HEK293 (cell line): ENCODE measurements at regions not wholly inside any gene's neighbourhood (a gene's known extent, or its start where the extent isn't known, plus 50 kb on each side); places are given as distances from the start of the nearest gene placed in this dataset.

ENCODE experiments used
- GLI4 ChIP-seq: fragments of 450-650 bp; formaldehyde crosslinking; IDR thresholded peaks from 2 replicates; pipeline ENCODE4 v1.5.1; 2016; ENCODE audit warnings: missing biosample characterization, missing genetic modification characterization
- HOXD13 ChIP-seq: sonication (generic); formaldehyde crosslinking; IDR thresholded peaks from 2 replicates; pipeline ENCODE4 v1.8.0; 2022; ENCODE audit warnings: missing genetic modification reagents, borderline replicate concordance
- IKZF3 ChIP-seq: fragments of 450-650 bp; IDR thresholded peaks from 2 replicates; pipeline ENCODE4 v1.5.0; 2018; ENCODE audit warnings: missing biosample characterization, mild to moderate bottlenecking, missing genetic modification characterization, moderate library complexity
- KLF1 ChIP-seq: fragments of 450-650 bp; formaldehyde crosslinking; IDR thresholded peaks from 2 replicates; pipeline ENCODE4 v1.5.1; 2016; ENCODE audit warnings: missing biosample characterization, missing genetic modification characterization
- KLF16 ChIP-seq: fragments of 450-650 bp; formaldehyde crosslinking; IDR thresholded peaks from 2 replicates; pipeline ENCODE4 v1.5.1; 2017; ENCODE audit warnings: missing biosample characterization, missing genetic modification characterization
- MZF1 ChIP-seq: fragments of 450-650 bp; formaldehyde crosslinking; IDR thresholded peaks from 2 replicates; pipeline ENCODE4 v1.5.1; 2017; ENCODE audit warnings: missing biosample characterization, missing genetic modification characterization, borderline replicate concordance
- ZNF10 ChIP-seq: fragments of 450-650 bp; formaldehyde crosslinking; IDR thresholded peaks from 2 replicates; pipeline ENCODE4 v1.5.1; 2017; ENCODE audit warnings: missing biosample characterization, missing genetic modification characterization
- ZNF121 ChIP-seq: fragments of 450-650 bp; formaldehyde crosslinking; IDR thresholded peaks from 2 replicates; pipeline ENCODE4 v1.5.1; 2016; ENCODE audit warnings: missing biosample characterization, missing genetic modification characterization
- ZNF223 ChIP-seq: fragments of 450-650 bp; formaldehyde crosslinking; IDR thresholded peaks from 2 replicates; pipeline ENCODE4 v1.5.1; 2016; ENCODE audit warnings: missing biosample characterization, missing genetic modification characterization
- ZNF23 ChIP-seq: fragments of 450-650 bp; formaldehyde crosslinking; IDR thresholded peaks from 2 replicates; pipeline ENCODE4 v1.5.1; 2016; ENCODE audit warnings: missing biosample characterization, missing genetic modification characterization, borderline replicate concordance
- ZNF473 ChIP-seq: fragments of 450-650 bp; formaldehyde crosslinking; IDR thresholded peaks from 2 replicates; pipeline ENCODE4 v1.5.1; 2017; ENCODE audit warnings: missing biosample characterization, missing genetic modification characterization
- ZNF544 ChIP-seq: fragments of 450-650 bp; formaldehyde crosslinking; IDR thresholded peaks from 2 replicates; pipeline ENCODE4 v1.5.0; 2017; ENCODE audit warnings: missing biosample characterization, missing genetic modification characterization
- ZNF610 ChIP-seq: fragments of 450-650 bp; formaldehyde crosslinking; IDR thresholded peaks from 2 replicates; pipeline ENCODE4 v1.5.1; 2016; ENCODE audit warnings: missing biosample characterization, missing genetic modification characterization, borderline replicate concordance
- ZNF623 ChIP-seq: fragments of 450-650 bp; formaldehyde crosslinking; IDR thresholded peaks from 2 replicates; pipeline ENCODE4 v1.5.1; 2016; ENCODE audit warnings: missing biosample characterization, missing genetic modification characterization
- ZNF629 ChIP-seq: fragments of 450-650 bp; formaldehyde crosslinking; IDR thresholded peaks from 2 replicates; pipeline ENCODE4 v1.5.1; 2017; ENCODE audit warnings: missing biosample characterization, missing genetic modification characterization
- ZNF670 ChIP-seq: fragments of 450-650 bp; formaldehyde crosslinking; IDR thresholded peaks from 2 replicates; pipeline ENCODE4 v1.5.1; 2016; ENCODE audit warnings: missing biosample characterization, missing genetic modification characterization, low read depth
- ZNF768 ChIP-seq: fragments of 450-650 bp; formaldehyde crosslinking; IDR thresholded peaks from 2 replicates; pipeline ENCODE4 v1.5.1; 2018; ENCODE audit warnings: missing biosample characterization, mild to moderate bottlenecking, missing genetic modification characterization
- ZSCAN16 ChIP-seq: fragments of 450-650 bp; formaldehyde crosslinking; IDR thresholded peaks from 2 replicates; pipeline ENCODE4 v1.5.1; 2016; ENCODE audit warnings: missing biosample characterization, missing genetic modification characterization
- ZSCAN30 ChIP-seq: fragments of 450-650 bp; IDR thresholded peaks from 2 replicates; pipeline ENCODE4 v1.5.1; 2018; ENCODE audit warnings: missing biosample characterization, mild to moderate bottlenecking, missing genetic modification characterization, moderate library complexity
- TF ChIP-seq, protein P1 (sequence below): fragments of 450-650 bp; formaldehyde crosslinking; IDR thresholded peaks from 2 replicates; pipeline ENCODE4; 2016; ENCODE audit warnings: missing biosample characterization, missing genetic modification characterization
- TF ChIP-seq, protein P2 (sequence below): fragments of 450-650 bp; formaldehyde crosslinking; IDR thresholded peaks from 2 replicates; pipeline ENCODE4 v1.5.1; 2016; ENCODE audit warnings: missing biosample characterization, missing genetic modification characterization
- TF ChIP-seq, protein P3 (sequence below): fragments of 450-650 bp; formaldehyde crosslinking; IDR thresholded peaks from 2 replicates; pipeline ENCODE4 v1.5.1; 2016; ENCODE audit warnings: missing biosample characterization, missing genetic modification characterization, low read depth
- TF ChIP-seq, protein P4 (sequence below): fragments of 450-650 bp; IDR thresholded peaks from 2 replicates; pipeline ENCODE4 v1.5.1; 2018; ENCODE audit warnings: missing biosample characterization, missing genetic modification characterization
- TF ChIP-seq, protein P5 (sequence below): fragments of 450-650 bp; formaldehyde crosslinking; IDR thresholded peaks from 2 replicates; pipeline ENCODE4 v1.5.1; 2016; ENCODE audit warnings: missing biosample characterization, missing genetic modification characterization
- TF ChIP-seq, protein P6 (sequence below): fragments of 450-650 bp; formaldehyde crosslinking; IDR thresholded peaks from 2 replicates; pipeline ENCODE4 v1.5.1; 2017; ENCODE audit warnings: missing biosample characterization, missing genetic modification characterization
- TF ChIP-seq, protein P7 (sequence below): fragments of 450-650 bp; formaldehyde crosslinking; IDR thresholded peaks from 2 replicates; pipeline ENCODE4 v1.5.1; 2016; ENCODE audit warnings: missing biosample characterization, missing genetic modification characterization

DNA sequence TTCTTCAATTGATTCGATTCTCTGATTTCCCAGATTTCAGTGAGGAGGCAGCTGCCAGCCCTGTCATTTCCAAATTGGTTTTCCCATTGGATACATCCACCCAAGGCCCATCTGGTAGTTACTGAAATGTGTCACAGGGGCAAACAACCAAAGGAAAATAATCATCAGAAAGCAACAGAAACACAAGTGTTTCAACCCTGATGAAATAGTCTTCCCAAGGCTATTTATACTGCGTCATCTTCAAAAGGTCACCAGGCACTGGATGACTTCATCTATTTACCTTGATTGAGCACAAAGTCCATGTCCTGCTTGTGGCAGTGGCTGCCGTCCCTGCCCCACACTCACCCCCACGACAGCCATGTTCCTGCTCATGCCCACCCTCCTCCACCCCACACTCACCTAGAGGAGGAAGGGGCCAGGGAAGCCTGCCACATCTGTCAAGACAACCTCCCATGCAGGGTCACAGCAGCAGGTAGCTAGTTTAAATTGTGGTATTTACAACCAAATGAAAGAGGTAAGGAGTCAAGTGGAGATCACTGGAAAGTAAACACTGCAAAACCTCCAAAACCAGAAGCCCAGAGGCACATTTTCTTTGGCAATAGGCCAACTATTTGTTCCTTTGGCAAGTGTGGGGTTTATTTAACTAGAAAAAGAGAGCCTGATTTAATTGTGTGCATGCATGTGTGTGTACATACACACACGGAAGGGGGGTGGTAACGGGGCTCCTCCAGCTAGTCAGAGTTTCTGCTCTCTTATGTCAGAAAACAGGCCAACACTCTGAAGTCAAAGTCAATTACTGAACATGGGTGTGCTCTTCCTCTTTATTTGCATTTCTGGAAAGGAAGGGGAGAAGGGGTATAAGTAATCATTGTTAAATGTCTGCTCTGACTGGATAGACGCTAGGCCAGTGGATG lies 49.5 kb upstream of the RAB4A start (continued):
- TF ChIP-seq, protein P1, sequence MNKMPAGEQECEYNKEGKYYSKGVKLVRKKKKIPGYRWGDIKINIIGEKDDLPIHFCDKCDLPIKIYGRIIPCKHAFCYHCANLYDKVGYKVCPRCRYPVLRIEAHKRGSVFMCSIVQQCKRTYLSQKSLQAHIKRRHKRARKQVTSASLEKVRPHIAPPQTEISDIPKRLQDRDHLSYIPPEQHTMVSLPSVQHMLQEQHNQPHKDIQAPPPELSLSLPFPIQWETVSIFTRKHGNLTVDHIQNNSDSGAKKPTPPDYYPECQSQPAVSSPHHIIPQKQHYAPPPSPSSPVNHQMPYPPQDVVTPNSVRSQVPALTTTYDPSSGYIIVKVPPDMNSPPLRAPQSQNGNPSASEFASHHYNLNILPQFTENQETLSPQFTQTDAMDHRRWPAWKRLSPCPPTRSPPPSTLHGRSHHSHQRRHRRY (tag by site-specific recombination), result 0 out of 2 replicates have a peak, but pooled peaks have one; percentile 81
- peak; percentile 98; the same call in 1 of the 2 replicates for TF ChIP-seq ZNF473
- TF ChIP-seq GLI4 (tag by site-specific recombination), result 0 out of 2 replicates have a peak, but pooled peaks have one; percentile 41
- TF ChIP-seq ZSCAN30 (tag by site-specific recombination), result peak; percentile 99
- peak; percentile 79; the same call in 1 of the 2 replicates for TF ChIP-seq ZNF121 (tag by site-specific recombination)
- TF ChIP-seq, protein P2, sequence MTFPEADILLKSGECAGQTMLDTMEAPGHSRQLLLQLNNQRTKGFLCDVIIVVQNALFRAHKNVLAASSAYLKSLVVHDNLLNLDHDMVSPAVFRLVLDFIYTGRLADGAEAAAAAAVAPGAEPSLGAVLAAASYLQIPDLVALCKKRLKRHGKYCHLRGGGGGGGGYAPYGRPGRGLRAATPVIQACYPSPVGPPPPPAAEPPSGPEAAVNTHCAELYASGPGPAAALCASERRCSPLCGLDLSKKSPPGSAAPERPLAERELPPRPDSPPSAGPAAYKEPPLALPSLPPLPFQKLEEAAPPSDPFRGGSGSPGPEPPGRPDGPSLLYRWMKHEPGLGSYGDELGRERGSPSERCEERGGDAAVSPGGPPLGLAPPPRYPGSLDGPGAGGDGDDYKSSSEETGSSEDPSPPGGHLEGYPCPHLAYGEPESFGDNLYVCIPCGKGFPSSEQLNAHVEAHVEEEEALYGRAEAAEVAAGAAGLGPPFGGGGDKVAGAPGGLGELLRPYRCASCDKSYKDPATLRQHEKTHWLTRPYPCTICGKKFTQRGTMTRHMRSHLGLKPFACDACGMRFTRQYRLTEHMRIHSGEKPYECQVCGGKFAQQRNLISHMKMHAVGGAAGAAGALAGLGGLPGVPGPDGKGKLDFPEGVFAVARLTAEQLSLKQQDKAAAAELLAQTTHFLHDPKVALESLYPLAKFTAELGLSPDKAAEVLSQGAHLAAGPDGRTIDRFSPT, result peak; percentile 99
- TF ChIP-seq, protein P3, sequence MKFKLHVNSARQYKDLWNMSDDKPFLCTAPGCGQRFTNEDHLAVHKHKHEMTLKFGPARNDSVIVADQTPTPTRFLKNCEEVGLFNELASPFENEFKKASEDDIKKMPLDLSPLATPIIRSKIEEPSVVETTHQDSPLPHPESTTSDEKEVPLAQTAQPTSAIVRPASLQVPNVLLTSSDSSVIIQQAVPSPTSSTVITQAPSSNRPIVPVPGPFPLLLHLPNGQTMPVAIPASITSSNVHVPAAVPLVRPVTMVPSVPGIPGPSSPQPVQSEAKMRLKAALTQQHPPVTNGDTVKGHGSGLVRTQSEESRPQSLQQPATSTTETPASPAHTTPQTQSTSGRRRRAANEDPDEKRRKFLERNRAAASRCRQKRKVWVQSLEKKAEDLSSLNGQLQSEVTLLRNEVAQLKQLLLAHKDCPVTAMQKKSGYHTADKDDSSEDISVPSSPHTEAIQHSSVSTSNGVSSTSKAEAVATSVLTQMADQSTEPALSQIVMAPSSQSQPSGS, result 0 out of 2 replicates have a peak, but pooled peaks have one; percentile 99
- no peak; the same call in 1 of the 2 replicates for TF ChIP-seq ZNF10
- peak; percentile 92; the same call in 1 of the 2 replicates for TF ChIP-seq KLF16 (tag by site-specific recombination)
- peak; percentile 87; the same call in 1 of the 2 replicates for TF ChIP-seq HOXD13
- no peak for TF ChIP-seq ZNF23
- TF ChIP-seq, protein P4, sequence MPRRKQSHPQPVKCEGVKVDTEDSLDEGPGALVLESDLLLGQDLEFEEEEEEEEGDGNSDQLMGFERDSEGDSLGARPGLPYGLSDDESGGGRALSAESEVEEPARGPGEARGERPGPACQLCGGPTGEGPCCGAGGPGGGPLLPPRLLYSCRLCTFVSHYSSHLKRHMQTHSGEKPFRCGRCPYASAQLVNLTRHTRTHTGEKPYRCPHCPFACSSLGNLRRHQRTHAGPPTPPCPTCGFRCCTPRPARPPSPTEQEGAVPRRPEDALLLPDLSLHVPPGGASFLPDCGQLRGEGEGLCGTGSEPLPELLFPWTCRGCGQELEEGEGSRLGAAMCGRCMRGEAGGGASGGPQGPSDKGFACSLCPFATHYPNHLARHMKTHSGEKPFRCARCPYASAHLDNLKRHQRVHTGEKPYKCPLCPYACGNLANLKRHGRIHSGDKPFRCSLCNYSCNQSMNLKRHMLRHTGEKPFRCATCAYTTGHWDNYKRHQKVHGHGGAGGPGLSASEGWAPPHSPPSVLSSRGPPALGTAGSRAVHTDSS, result no peak; the same call in 1 of the 2 replicates
- TF ChIP-seq KLF1, result no peak; the same call in 1 of the 2 replicates
- no peak; the same call in 1 of the 2 replicates for TF ChIP-seq ZNF623
- no peak for TF ChIP-seq ZNF223 (tag by site-specific recombination)
- no peak; the same call in none of the 2 replicates for TF ChIP-seq ZNF544 (tag by site-specific recombination)
- peak; percentile 99 for TF ChIP-seq IKZF3 (tag by site-specific recombination)
- peak; percentile 96; the same call in 1 of the 2 replicates for TF ChIP-seq MZF1 (tag by site-specific recombination)
- no peak; the same call in 1 of the 2 replicates for TF ChIP-seq ZSCAN16 (tag by site-specific recombination)
- TF ChIP-seq, protein P5, sequence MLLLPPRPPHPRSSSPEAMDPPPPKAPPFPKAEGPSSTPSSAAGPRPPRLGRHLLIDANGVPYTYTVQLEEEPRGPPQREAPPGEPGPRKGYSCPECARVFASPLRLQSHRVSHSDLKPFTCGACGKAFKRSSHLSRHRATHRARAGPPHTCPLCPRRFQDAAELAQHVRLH (tag by site-specific recombination), result no peak; the same call in none of the 2 replicates
- TF ChIP-seq ZNF610 (tag by site-specific recombination), result peak; percentile 92
- TF ChIP-seq ZNF670 (tag by site-specific recombination), result no peak
- TF ChIP-seq, protein P6, sequence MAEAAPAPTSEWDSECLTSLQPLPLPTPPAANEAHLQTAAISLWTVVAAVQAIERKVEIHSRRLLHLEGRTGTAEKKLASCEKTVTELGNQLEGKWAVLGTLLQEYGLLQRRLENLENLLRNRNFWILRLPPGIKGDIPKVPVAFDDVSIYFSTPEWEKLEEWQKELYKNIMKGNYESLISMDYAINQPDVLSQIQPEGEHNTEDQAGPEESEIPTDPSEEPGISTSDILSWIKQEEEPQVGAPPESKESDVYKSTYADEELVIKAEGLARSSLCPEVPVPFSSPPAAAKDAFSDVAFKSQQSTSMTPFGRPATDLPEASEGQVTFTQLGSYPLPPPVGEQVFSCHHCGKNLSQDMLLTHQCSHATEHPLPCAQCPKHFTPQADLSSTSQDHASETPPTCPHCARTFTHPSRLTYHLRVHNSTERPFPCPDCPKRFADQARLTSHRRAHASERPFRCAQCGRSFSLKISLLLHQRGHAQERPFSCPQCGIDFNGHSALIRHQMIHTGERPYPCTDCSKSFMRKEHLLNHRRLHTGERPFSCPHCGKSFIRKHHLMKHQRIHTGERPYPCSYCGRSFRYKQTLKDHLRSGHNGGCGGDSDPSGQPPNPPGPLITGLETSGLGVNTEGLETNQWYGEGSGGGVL (tag by site-specific recombination), result peak; percentile 96
- TF ChIP-seq ZNF768 (tag by site-specific recombination), result no peak
- TF ChIP-seq, protein P7, sequence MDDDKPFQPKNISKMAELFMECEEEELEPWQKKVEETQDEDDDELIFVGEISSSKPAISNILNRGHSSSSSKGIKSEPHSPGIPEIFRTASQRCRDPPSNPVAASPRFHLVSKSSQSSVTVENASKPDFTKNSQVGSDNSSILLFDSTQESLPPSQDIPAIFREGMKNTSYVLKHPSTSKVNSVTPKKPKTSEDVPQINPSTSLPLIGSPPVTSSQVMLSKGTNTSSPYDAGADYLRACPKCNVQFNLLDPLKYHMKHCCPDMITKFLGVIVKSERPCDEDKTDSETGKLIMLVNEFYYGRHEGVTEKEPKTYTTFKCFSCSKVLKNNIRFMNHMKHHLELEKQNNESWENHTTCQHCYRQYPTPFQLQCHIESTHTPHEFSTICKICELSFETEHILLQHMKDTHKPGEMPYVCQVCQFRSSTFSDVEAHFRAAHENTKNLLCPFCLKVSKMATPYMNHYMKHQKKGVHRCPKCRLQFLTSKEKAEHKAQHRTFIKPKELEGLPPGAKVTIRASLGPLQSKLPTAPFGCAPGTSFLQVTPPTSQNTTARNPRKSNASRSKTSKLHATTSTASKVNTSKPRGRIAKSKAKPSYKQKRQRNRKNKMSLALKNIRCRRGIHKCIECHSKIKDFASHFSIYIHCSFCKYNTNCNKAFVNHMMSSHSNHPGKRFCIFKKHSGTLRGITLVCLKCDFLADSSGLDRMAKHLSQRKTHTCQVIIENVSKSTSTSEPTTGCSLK (tag by site-specific recombination), result no peak
- TF ChIP-seq ZNF629 (tag by site-specific recombination), result no peak; the same call in none of the 2 replicates
